CD4-positive, alpha-beta T cell treated with Interleukin-6 for 4 hours (primary cell): ENCODE measurements at regions not wholly inside any gene's neighbourhood (a gene's known extent, or its start where the extent isn't known, plus 50 kb on each side); places are given as distances from the start of the nearest gene placed in this dataset.

ENCODE experiments used
- DNase-seq: peaks from one replicate; pipeline ENCODE4 v3.0.0-alpha.2; 2020; ENCODE audit warnings: mixed read lengths

DNA sequence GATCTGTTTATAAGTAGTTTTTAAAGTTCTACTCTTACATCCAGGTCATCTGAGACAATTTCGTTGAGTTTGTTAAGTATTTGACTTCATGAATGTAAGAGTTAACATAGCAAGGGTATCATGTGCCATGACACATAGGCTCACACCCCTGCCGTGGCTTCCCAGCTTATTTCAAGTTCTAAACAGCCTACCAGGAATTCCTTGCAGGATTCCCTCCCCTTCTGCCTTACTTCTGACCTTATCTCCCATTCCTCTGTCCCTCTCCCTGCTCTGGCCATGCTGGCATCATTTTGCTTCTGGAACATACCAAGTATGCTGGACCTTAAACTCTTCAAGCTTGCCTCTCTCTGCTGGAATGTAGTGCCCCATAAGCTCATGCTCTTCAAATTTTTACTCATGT, 369.9 kb upstream of the PCDH7 start:
- DNase-seq = no peak

DNA sequence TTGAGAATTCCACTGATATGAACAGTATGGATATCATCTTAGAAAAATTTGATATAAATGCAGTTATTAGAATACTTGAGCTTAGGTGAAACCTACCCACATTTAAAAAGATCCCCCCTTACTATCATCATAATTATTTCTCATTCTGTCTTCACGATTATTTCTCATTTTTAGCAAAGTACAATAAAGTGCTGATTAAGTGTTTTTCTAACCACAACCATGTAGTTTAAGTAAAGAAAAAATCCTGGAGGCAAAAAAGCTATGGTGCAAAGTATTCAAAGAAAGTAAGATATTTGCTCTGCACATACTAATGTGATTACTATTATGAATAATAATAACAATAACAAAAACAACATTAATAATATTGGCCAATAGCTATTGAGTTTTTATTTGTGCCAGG, 365.6 kb upstream of the PCDH7 start:
- no peak for DNase-seq

DNA sequence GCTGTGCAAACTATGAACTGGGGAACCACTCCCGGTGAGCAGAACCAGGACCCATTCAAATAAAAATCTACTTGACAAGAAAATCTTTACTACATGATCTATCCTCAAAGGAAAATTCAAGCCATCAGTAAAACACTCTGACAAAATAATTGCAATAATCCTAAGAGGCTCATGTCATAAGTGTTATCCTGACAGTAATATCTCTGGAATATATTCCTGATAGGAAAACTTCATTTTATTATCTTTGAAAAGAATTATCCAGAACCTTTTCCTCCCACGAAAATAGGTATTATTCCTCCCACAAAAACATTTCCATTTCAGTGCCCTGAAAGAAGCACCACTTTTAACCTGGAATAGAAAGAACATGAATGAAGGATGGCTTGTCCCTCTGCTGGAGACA, 357.7 kb upstream of the PCDH7 start:
- no peak for DNase-seq

DNA sequence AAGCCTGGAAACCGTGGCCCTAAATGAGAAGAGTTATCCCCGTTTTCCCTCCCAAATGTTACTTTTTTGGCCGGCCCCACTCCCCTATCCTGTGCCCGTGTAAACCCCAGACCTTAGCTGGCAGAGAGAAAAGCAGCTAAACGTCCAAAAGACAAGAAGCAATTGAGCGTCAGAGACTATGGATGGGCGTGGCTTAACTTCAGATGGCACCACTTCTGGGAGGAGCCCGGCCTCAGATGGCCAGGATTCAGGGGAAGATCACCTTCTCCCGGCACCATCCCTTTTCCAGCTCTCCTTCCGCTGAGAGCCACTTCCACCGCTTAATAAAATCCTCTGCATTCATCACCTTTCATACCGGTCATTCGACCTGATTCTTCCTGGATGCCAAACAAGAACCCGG, 350.1 kb upstream of the PCDH7 start:
- DNase-seq = no peak

DNA sequence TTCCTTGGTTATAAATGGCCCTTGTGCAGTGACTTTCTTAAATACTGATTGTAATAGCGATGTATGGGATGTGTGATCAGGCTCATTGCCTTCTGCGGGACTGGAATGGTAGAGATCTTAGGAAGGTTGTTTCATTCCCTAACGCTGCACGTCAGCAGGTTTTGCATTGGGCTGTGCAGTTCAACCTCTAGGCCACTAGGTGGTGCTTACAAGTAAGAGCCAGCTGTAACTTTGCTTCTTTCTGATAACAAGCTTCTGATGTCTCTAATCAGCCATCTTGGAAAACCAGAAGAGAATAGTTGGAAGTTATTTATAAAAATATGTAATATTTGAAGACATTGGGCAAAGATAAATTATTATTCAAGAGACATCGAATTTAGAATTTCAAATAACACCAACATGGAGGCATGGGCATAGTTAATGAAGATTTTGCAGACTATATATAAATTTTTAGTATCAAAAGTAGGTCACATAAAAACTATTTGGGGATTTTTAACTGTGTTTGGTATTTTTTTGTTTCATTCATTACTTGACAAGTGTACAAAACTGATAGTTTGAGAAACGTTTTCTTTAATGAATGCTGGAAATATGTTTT, 339.7 kb upstream of the PCDH7 start:
- no peak for DNase-seq

DNA sequence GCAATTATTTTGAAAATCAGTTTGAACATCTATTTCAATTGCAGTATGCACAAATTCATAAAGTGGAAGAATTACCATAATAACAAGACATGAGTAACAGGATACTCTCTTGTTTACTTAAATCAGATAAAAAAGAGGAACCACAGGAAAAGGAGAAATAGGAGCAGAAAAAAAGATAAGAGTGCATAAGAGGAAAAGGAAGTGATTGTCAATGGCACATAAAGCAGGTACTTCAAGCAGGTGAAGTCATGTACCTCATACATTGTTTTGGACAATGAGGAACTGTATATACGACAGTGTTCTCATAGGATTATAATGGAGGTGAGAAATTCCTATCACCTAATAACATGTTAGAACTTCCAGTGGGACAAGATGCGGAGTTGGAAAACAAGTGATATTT, 334.5 kb upstream of the PCDH7 start:
- no peak for DNase-seq

DNA sequence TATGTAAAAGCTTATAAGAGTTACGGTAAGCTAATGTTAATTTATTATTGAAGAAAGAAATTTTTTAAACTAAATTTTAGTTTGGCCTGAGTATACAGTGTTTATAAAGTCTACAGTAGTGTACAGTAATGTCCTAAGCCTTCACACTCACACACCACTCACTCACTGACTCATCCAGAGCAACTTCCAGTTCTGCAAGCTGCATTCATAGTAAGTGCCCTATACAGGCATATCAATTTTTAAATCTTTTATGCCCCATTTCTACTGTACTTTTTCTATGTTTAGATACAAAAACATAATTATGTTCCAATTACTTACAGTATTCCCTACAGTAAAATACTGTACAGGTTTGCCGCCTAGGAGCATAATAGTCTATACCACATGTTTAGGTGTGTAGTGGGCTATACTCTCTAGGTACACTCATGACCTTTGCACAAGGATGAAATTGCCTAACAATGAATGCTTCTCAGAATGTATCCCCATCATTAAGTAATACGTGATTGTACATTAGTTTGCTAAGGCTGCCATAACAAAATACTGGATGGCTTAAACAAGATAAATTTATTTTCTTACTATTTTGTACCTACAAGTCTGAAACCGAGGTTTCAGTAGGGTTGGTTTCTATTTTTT, 333.8 kb upstream of the PCDH7 start:
- DNase-seq = no peak

DNA sequence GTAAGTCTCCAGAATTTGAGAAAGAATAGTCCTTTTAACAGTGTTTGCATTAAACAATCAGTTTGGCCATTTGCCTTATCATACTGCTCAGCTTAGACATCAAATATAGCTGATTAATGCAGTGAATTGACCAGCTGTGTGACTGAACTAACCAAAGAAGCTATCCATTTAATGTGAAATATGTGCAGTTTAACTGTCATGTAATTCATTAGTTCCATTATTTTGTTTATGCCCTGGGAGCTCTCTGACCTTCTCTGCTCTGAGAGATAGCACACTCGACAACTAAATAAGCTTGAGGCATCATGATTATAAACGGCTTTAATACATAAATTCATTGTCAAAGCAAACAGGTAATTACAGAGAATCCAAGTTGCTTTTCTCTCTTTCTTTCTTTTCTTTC, 324.3 kb upstream of the PCDH7 start:
- no peak for DNase-seq

DNA sequence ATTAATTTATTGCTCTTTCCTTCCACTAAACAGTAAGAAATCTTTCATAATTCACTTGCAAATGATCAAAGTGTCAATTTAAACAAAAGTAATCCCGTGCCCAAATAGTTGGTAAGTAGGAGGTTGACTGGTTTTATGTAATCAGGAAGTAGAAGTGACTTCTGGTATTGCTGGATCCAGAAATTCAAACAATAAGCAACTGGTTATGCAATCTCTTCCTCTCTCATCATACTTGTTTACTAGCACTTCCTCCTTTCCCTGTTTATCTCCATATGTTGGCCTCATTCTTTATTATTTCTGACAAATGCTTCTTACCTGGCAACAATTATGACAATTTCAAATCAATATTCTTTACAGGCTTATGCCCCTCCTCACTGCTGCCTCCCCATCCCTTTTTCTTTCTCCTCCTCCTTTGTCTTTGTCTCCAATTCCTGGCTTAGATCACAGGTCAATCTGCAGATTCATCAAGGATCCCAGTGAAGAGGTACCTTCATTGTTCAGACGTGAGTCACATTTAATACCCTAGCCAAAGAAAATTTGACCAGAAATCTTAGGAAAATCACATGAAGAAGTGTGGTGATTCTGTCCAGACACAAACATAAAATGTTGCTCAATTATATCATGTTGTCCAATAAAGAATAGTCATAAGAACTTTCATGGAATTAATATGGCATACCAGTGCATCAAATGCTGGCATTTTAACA, 323.2 kb upstream of the PCDH7 start:
- no peak for DNase-seq

DNA sequence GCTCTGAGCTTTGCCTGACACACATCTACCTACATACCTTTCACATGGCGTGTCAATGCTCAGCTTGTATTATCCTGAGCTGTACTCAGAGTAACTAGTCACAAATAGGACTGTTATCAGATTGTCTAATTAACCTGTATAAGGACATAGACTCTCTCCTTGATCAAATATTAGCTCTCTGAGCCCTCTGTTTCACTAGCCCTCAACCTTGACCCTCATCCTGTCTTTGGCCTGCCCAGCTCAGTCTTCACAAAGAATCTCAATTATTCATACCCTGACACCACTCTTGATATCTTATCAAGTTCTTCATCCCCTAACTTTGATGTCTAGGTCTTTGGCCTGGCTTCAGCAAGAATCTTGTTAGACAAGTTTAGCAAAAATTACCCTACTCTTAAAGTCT, 320.7 kb upstream of the PCDH7 start:
- no peak for DNase-seq

DNA sequence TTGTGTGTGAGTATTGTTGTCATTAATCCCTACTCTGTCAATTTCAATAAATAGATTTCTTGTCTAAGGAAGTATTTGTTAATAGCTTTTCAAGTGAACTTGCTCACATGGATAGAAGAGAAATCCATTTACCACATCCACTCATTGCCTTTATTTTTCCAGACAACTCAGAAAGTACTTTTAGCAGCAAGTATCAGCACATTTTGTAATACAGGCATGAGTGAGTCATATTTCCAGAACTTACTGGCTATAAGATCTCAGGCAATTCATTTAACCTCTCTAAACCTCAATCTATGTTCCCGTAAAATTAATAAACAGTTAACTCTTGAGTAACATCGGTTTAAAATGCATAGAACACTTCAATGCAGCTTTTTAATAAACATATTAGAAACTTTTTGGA, 317.9 kb upstream of the PCDH7 start:
- DNase-seq = no peak

DNA sequence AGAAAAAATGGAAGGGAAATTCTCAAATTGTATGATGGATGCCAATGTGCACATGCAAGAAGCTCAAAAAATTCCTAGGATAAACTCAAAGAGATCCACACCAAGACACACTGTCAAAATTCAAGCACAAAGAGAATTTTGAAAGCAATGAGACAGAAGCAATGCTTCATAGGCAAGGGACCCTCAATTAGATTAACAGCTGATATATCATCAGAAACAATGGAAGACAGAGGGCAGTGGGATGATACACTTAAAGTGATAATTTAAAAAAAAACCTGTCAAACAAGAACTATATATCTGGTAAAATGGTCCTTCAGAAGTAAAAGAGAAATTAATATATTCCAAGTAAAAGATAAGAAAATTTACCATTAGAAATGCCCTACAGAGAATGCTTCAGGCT, 306.3 kb upstream of the PCDH7 start:
- DNase-seq = no peak

DNA sequence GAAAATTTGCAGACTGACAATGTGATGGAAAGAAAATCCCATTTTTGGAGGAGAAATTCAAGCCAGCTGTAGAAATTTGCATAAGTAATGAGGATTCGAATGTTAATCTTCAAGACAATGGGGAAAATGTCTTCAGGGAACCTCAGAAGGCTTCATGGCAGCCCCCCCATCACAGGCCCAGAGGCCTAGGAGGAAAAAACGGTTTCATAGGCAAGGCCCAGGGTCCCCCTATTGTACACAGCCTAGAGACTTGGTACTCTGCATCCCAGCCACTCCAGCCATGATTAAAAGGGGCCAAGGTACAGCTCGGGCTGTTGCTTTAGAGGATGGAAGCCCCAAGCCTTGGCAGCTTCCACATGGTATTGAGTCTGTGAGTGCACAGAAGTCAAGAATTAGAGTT, 303.6 kb upstream of the PCDH7 start:
- DNase-seq = no peak

DNA sequence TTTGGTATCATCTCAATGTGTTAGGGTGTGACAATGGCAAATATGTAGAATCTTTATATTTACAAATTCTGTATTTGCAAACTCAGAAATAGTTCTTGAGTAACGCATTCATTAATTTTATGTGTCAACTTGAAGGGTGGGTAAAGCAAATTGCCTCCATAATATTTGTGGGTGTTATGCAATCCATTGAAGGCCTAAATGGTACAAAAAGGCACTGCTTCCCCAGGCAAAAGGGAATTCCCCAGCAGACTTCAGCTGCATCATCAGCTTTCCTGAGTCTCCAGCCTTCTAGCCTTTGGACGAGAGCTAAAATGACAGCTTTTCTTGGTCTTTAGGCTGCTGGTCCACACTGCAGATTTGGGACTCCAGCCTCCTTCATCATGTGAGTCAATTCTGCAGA, 292.2 kb upstream of the PCDH7 start:
- DNase-seq = no peak

DNA sequence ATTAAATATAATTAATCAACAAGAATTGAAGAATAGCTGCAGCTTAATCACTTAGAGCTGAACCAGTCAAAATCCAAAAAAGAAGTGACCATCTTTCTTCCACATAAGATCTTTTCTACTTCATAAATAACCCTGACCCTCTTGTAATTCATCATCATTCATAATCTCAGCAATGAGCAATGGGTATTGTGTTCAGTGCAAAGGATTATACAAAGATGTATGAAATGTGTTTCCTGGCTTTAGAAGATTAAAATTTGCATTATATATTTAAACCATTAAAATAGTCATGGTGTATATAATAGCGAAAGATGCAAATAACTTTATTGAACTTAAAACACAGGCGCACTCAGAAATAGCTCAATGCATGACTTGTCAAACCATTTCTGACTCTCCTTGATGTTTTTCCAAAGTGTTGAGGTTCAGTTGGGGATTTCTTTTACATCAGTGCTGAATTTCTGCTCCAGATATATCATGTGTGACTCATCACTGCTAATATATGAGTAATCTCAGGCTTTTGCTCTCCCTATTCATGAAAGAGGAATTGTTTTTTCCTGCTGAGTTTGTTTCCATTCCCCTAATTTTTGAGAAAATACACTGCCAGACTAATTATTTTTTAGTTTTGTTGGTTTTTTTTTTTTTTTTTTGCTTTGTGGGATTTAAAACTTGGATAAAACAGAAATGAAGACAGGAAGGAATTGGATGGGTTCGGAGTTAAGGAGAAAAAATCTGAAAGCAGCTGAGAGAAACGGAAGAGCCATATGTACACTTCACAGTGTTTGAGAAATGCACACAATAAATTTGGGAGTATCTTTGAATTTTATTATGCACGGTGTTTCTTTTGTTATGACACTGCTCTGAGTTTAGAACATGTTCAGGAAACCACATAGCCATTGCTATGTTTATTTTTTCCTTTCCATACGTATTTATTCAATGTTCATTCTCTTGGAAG, 290.1 kb upstream of the PCDH7 start:
- DNase-seq = no peak

DNA sequence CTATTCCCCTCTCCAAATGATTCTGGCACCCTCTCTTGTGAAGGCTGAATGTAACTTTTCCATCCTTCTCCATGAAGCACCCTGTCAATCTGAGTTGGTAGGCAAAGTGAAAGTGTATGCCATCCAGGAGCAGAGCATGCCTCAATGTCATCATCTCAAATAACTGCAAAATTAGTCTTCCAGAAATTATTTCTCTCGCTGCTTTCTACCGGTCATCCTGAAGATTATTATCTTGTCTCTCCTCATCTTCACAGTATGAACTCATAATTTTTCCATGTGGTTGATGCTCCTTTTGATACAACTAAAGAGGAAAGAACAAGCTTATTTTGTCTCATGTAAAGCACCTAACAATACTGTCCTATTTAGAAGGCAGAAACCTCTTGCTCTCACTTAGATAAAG, 285.5 kb upstream of the PCDH7 start:
- DNase-seq = no peak

DNA sequence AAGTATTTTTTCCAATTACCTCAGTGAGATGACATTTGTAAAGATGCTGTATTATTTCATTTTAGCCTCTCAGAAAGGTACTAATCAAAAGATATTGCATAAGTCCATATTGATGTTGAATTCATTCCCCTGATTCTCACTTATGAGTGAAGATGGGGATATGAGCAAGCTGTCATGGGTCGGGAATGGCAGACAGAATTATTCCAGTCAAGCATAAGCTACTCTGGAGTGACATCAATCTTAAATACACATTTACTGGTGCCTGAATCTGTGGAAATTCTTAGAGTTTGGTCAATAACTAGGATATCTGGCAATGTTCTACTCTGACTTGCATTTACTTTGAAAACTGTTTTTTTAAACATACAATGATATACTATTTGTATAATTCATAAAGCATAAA, 283.8 kb upstream of the PCDH7 start:
- no peak for DNase-seq

DNA sequence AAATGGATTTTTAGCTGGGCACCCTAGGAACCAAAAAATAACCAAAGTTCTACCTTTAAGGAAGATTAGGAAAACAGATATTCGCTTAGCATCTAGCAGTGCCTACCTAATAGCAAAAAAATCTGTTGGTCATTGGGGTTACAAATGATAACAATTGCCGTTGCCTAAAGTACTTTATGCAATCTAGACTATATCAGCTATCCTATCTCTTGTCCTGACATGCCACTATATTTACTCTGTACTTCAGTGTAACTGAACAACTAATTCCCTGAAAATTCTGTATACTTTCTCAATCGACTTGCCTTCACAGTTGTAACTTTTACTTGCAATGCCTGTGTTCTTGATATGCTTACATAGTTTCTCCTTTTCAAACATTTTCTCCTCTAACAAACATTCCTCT, 282.9 kb upstream of the PCDH7 start:
- no peak for DNase-seq

DNA sequence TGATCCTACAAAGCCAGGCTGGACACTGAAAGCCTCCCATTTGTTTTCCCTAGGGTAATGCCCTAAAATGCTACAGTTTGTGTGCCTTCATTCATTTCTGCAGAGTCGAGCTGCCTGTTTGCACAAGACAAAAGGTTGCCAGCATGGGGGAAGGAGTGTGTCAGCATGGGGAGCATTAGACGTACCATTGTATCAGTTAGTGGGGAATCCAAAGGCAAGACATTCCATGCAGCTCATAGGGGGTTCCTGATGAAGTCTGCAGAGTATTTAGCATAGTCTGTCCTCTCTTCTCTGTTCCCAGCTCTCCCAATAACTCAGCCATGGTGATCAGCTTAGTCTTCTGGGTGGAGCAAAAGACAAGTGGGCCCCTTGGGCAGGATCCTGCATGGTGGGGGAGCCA, 276.9 kb upstream of the PCDH7 start:
- DNase-seq = no peak

DNA sequence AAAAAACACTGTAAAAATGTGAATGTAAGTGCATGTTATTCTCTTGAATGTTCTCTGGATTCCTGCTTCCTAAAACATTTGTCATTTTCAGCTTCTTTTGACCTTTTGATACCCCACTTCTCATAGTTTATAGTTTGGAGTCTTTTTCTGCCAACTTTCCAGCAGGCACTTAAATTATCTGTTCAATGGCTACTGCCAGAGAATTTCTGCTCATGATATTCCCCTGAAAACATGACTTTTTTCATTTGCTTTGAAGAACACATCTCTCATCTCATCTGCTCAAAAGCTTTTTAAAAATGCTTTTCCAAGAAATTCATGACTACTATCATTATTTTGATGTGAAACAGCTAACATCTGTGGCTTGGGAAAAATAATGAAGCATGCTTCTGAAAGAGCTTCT, 269.7 kb upstream of the PCDH7 start:
- DNase-seq = no peak

DNA sequence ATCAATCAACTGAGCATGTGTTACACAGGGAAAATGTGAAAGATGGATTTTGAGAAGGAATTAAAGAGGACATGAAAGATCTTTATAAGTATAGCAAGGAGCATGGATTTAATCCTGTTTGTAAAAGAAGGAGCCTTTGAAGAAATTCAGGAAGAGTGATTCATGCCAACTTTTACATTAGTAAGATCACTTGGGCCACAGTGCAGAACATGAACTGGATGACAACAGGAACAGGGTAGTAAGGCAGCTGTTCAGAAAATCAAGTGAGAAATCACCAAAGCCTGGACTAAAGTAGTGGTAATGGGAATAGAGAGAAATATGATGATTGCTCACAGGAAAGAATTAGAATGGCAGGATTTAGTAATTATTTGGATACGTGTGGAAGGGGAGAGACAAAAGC, 265.7 kb upstream of the PCDH7 start:
- DNase-seq = no peak

DNA sequence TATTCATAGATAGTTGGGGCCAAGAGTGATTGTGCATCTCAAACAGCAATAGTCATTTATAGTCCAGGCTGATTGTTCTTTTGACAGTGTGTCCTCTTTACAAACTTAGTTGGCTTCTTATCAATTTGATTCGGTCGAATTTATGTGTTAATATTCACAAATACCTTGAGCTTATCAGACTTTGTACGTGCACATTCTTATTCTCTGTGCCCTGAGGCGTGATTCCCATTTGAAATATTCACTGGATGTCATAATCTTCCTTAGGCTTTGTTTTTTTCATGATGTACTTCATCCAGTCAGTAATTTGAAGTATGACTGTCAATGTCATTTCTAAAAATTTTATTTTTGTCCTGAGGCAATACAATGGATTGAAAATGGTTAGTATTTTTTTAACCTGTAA, 263.5 kb upstream of the PCDH7 start:
- DNase-seq = no peak

DNA sequence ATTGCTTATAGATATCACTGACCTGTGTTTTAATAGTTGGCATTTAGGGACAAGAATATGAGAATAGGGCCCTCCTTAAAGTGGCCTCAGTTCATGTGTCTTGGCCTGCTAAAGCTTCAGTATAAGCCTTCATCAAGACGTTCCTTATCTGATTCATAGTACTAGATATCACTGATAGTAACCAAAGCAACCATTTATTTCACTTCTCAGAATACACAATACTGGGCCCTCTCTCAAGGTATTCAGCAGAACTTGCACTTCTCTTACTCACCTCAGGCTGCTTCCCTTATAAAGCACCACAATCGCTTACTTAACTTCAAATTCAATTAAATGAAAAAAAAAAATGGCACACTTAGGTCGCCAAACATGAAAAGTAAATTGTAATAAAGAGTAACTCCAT, 259.4 kb upstream of the PCDH7 start:
- DNase-seq = no peak

DNA sequence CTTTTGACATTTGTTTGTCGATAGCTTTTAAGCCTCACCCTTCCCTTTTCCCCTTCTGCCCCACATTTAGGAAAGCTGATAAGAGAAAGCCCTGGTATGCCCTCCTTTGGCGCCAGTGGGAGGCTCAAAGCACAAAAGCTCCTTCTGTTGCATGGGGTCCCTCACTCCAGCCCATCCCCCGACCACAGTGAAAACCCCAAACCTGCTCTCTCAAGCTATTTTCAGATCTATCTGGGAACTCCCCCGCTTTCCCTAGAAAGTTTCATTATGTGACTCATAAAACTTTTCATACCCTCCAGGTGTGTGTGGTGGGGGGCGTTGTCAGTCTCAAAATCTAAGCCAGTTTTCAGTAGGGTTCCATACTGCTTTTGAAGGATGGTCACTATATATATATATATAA, 259.0 kb upstream of the PCDH7 start:
- no peak for DNase-seq
